ENCODE measurements at regions not wholly inside any gene's neighbourhood (a gene's known extent, or its start where the extent isn't known, plus 50 kb on each side); places are given as distances from the start of the nearest gene placed in this dataset.

- no peaks in the 10 kb centered on the region for H3K9me2 ChIP-seq
- H3K79me2 ChIP-seq (ENCODE audit: insufficient read depth), result no peaks in the 10 kb centered on the region
- no peaks in the 10 kb centered on the region; the same call in 1 of the 2 replicates for H3K9me3 ChIP-seq
- CTCF ChIA-PET, result interaction anchor here (1.2 kb wide), 1 partner anchor 1264 kb away, joined by 3 read pairs; no protein-coding TSS in a partner anchor
- no peak for TF ChIP-seq RCOR1 (IDR thresholded peaks at IDR 0.05; ENCODE audit: low read length)
- TF ChIP-seq USF2 (IDR thresholded peaks at IDR 0.05; ENCODE audit: borderline replicate concordance, low read depth, low read length), result no peak
- TF ChIP-seq RAD21 (IDR thresholded peaks at IDR 0.05; ENCODE audit: low read length), result no peak
- no peak for TF ChIP-seq RFX5 (IDR thresholded peaks at IDR 0.05; ENCODE audit: low read length)
- TF ChIP-seq FOXJ3 (CRISPR knock-in tag; IDR thresholded peaks at IDR 0.05), result no peak
- no peaks in the 10 kb centered on the region for H3K27me3 ChIP-seq (ENCODE audit: insufficient read depth)
- no peak overlapping the region for H3K9ac ChIP-seq
- no peaks in the 10 kb centered on the region for H3F3A ChIP-seq (replicated peaks; ENCODE audit: insufficient read depth)
- POLR2A ChIA-PET, result no interaction called here
- H3K36me3 ChIP-seq (replicated peaks in 1 of 2; ENCODE audit: control insufficient read depth in 1 of 2, insufficient read depth in 2 of 2, low read length in 1 of 2), result no peaks in the 10 kb centered on the region
- no peaks in the 10 kb centered on the region for H3K4me1 ChIP-seq (ENCODE audit: control insufficient read depth in 1 of 2, insufficient read depth in 2 of 2, low read depth in 1 of 2, low read length in 1 of 2)
- no peak overlapping the region for H3K4me2 ChIP-seq
- H2AFZ ChIP-seq (ENCODE audit: low read depth), result no peak overlapping the region
- H3K4me3 ChIP-seq (ENCODE audit: low read depth in 2 of 2, low read length in 1 of 2), result no peak overlapping the region
- DNase-seq, result no peak
- no peak overlapping the region for H3K27ac ChIP-seq (ENCODE audit: low read depth in 2 of 2, low read length in 1 of 2)
- no peaks in the 10 kb centered on the region for H4K20me1 ChIP-seq (ENCODE audit: insufficient read depth)
- 27% methylated on average over 5 of the region's 5 CpGs for WGBS (ENCODE audit: low lambda C conversion rate)
Observed at GRCh38 chr16:79265196-79265595, 335.3 kb downstream of the MAF start.

GRCh38 chr16:79264237-79265109, 336.1 kb downstream of the MAF start:
- ChIA-PET POLR2A (interaction anchor here (0.7 kb wide), 1 partner anchor 920 kb away, joined by 4 read pairs; no protein-coding TSS in a partner anchor), CTCF (interaction anchor here (0.8 to 1.2 kb wide), 2 partner anchors 56 to 1264 kb away, joined by 3 read pairs; no protein-coding TSS in a partner anchor)
- no peaks in the 10 kb centered on the region for H4K20me1 ChIP-seq (ENCODE audit: insufficient read depth)
- no peak overlapping the region for H2AFZ ChIP-seq (ENCODE audit: low read depth)
- H3K36me3 ChIP-seq (replicated peaks in 1 of 2; ENCODE audit: control insufficient read depth in 1 of 2, insufficient read depth in 2 of 2, low read length in 1 of 2), result no peaks in the 10 kb centered on the region
- H3K4me1 ChIP-seq (ENCODE audit: control insufficient read depth in 1 of 2, insufficient read depth in 2 of 2, low read depth in 1 of 2, low read length in 1 of 2), result no peaks in the 10 kb centered on the region
- no peak for TF ChIP-seq SMC3 (IDR thresholded peaks at IDR 0.05; ENCODE audit: low read depth, low read length)
- TF ChIP-seq TAF1 (IDR thresholded peaks at IDR 0.05; ENCODE audit: borderline replicate concordance, low read depth, low read length), result no peak
- no peak for TF ChIP-seq MAX (IDR thresholded peaks at IDR 0.05; ENCODE audit: low read depth)
- no peak for TF ChIP-seq CTCF (IDR thresholded peaks at IDR 0.05)
- no peak for TF ChIP-seq JUND (IDR thresholded peaks at IDR 0.05)
- TF ChIP-seq RAD21 (IDR thresholded peaks at IDR 0.05; ENCODE audit: low read length), result no peak
- no peaks in the 10 kb centered on the region for H3K27me3 ChIP-seq (ENCODE audit: insufficient read depth)
- H3K9ac ChIP-seq, result no peak overlapping the region
- no peaks in the 10 kb centered on the region for H3K79me2 ChIP-seq (ENCODE audit: insufficient read depth)
- H3K9me3 ChIP-seq, result no peaks in the 10 kb centered on the region; the same call in 1 of the 2 replicates
- no peak overlapping the region for H3K4me3 ChIP-seq (ENCODE audit: low read depth in 2 of 2, low read length in 1 of 2)
- 25% methylated on average over 6 of the region's 6 CpGs for WGBS (ENCODE audit: low lambda C conversion rate)
- H3K27ac ChIP-seq (ENCODE audit: low read depth in 2 of 2, low read length in 1 of 2), result no peak overlapping the region
- H3F3A ChIP-seq (replicated peaks; ENCODE audit: insufficient read depth), result no peaks in the 10 kb centered on the region
- no peak overlapping the region for H3K4me2 ChIP-seq
- no peaks in the 10 kb centered on the region for H3K9me2 ChIP-seq
- no peak for DNase-seq

Measured in SK-N-SH (cell line).